ENCODE measurements at regions not wholly inside any gene's neighbourhood (a gene's known extent, or its start where the extent isn't known, plus 50 kb on each side); places are given as distances from the start of the nearest gene placed in this dataset.

DNA sequence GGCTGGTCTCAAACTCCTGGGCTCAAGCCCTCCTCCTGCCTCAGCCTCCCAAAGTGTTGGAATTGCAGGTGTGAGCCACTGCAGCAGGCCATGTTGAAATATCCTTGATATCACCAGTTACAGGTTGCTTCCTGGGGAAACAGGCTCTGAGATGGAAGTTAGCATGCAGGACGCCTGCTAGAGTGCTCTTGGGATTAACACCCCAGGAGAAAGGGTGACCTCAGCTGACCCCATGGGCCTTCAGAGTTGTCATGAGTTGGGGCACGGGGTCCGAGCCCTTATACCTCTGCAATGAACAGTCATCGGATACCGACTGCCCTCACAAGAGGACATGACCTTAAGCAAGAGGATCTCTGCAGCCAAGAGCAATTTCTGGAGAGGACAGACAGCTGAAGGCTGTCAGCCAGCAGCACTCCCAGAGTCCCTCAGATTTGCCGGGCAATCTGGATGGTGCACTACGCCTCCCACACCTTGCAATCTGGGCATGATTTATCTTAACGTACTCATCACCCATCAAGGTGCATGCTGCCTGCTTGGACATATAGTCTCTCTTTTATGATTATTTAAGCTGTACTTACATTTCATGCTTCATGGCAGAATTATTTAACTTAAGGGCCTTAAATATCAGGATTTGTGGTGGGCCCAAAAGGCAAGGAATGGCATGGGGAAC is 134.6 kb downstream of the ADSS2 start:
- Mint-ChIP-seq H3K4me3 (no peak overlapping the region), H3K4me1 (peaks cover 8% of the 10 kb centered on the region), H3K27ac (no peak overlapping the region), H3K36me3 (peaks cover 5% of the 10 kb centered on the region; the same call in 1 of the 2 replicates), H3K27me3 (ENCODE audit: low read depth) (peaks cover 3% of the 10 kb centered on the region), H3K9me3 (peaks cover 9% of the 10 kb centered on the region)
- POLR2A ChIA-PET, result no interaction called here
- TF ChIP-seq, protein P1, sequence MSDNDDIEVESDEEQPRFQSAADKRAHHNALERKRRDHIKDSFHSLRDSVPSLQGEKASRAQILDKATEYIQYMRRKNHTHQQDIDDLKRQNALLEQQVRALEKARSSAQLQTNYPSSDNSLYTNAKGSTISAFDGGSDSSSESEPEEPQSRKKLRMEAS (CRISPR knock-in tag; IDR thresholded peaks at IDR 0.05), result no peak
- TF ChIP-seq RELA (CRISPR knock-in tag; IDR thresholded peaks at IDR 0.05; ENCODE audit: borderline replicate concordance) (no peak), ZNF263 (CRISPR knock-in tag; IDR thresholded peaks at IDR 0.05; ENCODE audit: low read depth) (no peak), NR3C1 (CRISPR knock-in tag; conservative IDR thresholded peaks at IDR 0.05; ENCODE audit: low read depth) (no peak), SMAD4 (CRISPR knock-in tag; IDR thresholded peaks at IDR 0.05) (no peak), ZNF396 (CRISPR knock-in tag; IDR thresholded peaks at IDR 0.05; ENCODE audit: borderline replicate concordance) (no peak), NR1H2 (CRISPR knock-in tag; IDR thresholded peaks at IDR 0.05) (no peak), ZNF416 (CRISPR knock-in tag; IDR thresholded peaks at IDR 0.05) (no peak), NFATC4 (CRISPR knock-in tag; IDR thresholded peaks at IDR 0.05) (no peak), TP53 (CRISPR knock-in tag; IDR thresholded peaks at IDR 0.05) (no peak)
- TF ChIP-seq, protein P2, sequence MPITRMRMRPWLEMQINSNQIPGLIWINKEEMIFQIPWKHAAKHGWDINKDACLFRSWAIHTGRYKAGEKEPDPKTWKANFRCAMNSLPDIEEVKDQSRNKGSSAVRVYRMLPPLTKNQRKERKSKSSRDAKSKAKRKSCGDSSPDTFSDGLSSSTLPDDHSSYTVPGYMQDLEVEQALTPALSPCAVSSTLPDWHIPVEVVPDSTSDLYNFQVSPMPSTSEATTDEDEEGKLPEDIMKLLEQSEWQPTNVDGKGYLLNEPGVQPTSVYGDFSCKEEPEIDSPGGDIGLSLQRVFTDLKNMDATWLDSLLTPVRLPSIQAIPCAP (CRISPR knock-in tag; IDR thresholded peaks at IDR 0.05), result no peak
- TF ChIP-seq, protein P3, sequence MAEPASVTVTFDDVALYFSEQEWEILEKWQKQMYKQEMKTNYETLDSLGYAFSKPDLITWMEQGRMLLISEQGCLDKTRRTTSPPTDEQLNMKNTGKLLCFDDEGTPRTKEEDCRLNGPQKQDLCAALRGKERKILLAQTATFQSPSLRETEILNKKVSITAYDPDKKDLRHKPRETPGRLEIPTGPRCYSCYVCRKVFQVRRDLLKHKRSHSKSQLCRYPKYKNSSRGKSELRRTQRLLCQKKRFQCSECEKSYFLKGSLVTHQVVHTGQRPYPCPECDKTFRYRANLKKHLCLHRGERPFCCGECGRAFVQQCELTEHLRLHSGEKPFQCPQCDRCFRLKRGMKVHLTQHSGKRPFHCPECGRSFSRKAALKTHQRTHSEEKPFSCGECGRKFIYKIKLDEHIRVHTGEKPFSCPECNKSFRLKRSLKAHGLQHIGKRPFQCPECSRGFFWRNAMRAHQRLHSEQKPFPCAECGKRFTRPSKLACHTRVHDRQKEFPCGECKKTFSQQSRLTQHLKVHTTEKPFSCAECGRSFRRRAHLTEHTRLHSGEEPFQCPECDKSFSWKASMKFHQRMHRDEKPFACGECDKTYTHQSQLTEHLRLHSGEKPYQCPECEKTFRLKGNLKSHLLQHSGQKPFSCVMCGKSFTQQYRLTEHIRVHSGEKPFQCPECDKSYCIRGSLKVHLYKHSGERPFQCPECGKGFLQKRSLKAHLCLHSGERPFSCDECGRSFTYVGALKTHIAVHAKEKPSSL (CRISPR knock-in tag; conservative IDR thresholded peaks at IDR 0.05), result no peak
- TF ChIP-seq, protein P4, sequence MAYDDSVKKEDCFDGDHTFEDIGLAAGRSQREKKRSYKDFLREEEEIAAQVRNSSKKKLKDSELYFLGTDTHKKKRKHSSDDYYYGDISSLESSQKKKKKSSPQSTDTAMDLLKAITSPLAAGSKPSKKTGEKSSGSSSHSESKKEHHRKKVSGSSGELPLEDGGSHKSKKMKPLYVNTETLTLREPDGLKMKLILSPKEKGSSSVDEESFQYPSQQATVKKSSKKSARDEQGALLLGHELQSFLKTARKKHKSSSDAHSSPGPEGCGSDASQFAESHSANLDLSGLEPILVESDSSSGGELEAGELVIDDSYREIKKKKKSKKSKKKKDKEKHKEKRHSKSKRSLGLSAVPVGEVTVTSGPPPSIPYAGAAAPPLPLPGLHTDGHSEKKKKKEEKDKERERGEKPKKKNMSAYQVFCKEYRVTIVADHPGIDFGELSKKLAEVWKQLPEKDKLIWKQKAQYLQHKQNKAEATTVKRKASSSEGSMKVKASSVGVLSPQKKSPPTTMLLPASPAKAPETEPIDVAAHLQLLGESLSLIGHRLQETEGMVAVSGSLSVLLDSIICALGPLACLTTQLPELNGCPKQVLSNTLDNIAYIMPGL (CRISPR knock-in tag; IDR thresholded peaks at IDR 0.05), result no peak
- TF ChIP-seq, protein P5, sequence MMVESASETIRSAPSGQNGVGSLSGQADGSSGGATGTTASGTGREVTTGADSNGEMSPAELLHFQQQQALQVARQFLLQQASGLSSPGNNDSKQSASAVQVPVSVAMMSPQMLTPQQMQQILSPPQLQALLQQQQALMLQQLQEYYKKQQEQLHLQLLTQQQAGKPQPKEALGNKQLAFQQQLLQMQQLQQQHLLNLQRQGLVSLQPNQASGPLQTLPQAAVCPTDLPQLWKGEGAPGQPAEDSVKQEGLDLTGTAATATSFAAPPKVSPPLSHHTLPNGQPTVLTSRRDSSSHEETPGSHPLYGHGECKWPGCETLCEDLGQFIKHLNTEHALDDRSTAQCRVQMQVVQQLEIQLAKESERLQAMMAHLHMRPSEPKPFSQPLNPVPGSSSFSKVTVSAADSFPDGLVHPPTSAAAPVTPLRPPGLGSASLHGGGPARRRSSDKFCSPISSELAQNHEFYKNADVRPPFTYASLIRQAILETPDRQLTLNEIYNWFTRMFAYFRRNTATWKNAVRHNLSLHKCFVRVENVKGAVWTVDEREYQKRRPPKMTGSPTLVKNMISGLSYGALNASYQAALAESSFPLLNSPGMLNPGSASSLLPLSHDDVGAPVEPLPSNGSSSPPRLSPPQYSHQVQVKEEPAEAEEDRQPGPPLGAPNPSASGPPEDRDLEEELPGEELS (CRISPR knock-in tag; IDR thresholded peaks at IDR 0.05), result no peak
- TF ChIP-seq, protein P6, sequence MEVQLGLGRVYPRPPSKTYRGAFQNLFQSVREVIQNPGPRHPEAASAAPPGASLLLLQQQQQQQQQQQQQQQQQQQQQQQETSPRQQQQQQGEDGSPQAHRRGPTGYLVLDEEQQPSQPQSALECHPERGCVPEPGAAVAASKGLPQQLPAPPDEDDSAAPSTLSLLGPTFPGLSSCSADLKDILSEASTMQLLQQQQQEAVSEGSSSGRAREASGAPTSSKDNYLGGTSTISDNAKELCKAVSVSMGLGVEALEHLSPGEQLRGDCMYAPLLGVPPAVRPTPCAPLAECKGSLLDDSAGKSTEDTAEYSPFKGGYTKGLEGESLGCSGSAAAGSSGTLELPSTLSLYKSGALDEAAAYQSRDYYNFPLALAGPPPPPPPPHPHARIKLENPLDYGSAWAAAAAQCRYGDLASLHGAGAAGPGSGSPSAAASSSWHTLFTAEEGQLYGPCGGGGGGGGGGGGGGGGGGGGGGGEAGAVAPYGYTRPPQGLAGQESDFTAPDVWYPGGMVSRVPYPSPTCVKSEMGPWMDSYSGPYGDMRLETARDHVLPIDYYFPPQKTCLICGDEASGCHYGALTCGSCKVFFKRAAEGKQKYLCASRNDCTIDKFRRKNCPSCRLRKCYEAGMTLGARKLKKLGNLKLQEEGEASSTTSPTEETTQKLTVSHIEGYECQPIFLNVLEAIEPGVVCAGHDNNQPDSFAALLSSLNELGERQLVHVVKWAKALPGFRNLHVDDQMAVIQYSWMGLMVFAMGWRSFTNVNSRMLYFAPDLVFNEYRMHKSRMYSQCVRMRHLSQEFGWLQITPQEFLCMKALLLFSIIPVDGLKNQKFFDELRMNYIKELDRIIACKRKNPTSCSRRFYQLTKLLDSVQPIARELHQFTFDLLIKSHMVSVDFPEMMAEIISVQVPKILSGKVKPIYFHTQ (CRISPR knock-in tag; IDR thresholded peaks at IDR 0.05), result no peak
- TF ChIP-seq, protein P7, sequence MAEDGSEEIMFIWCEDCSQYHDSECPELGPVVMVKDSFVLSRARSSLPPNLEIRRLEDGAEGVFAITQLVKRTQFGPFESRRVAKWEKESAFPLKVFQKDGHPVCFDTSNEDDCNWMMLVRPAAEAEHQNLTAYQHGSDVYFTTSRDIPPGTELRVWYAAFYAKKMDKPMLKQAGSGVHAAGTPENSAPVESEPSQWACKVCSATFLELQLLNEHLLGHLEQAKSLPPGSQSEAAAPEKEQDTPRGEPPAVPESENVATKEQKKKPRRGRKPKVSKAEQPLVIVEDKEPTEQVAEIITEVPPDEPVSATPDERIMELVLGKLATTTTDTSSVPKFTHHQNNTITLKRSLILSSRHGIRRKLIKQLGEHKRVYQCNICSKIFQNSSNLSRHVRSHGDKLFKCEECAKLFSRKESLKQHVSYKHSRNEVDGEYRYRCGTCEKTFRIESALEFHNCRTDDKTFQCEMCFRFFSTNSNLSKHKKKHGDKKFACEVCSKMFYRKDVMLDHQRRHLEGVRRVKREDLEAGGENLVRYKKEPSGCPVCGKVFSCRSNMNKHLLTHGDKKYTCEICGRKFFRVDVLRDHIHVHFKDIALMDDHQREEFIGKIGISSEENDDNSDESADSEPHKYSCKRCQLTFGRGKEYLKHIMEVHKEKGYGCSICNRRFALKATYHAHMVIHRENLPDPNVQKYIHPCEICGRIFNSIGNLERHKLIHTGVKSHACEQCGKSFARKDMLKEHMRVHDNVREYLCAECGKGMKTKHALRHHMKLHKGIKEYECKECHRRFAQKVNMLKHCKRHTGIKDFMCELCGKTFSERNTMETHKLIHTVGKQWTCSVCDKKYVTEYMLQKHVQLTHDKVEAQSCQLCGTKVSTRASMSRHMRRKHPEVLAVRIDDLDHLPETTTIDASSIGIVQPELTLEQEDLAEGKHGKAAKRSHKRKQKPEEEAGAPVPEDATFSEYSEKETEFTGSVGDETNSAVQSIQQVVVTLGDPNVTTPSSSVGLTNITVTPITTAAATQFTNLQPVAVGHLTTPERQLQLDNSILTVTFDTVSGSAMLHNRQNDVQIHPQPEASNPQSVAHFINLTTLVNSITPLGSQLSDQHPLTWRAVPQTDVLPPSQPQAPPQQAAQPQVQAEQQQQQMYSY (CRISPR knock-in tag; IDR thresholded peaks at IDR 0.05), result no peak
- TF ChIP-seq, protein P8, sequence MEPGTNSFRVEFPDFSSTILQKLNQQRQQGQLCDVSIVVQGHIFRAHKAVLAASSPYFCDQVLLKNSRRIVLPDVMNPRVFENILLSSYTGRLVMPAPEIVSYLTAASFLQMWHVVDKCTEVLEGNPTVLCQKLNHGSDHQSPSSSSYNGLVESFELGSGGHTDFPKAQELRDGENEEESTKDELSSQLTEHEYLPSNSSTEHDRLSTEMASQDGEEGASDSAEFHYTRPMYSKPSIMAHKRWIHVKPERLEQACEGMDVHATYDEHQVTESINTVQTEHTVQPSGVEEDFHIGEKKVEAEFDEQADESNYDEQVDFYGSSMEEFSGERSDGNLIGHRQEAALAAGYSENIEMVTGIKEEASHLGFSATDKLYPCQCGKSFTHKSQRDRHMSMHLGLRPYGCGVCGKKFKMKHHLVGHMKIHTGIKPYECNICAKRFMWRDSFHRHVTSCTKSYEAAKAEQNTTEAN (CRISPR knock-in tag; IDR thresholded peaks at IDR 0.05), result no peak
- ATAC-seq (no peak), DNase-seq (ENCODE audit: low spot score) (no peak)
- CTCF ChIA-PET, result no interaction called here
